DND-41 (cell line): ENCODE measurements at regions not wholly inside any gene's neighbourhood (a gene's known extent, or its start where the extent isn't known, plus 50 kb on each side); places are given as distances from the start of the nearest gene placed in this dataset.

Source experiments
- EZH2 ChIP-seq: IDR thresholded peaks from 3 replicates; pipeline ENCODE4 v1.6.1; 2012; ENCODE audit warnings: borderline replicate concordance, low read depth, mild to moderate bottlenecking, moderate library complexity, low read length, inconsistent platforms; ENCODE audit not compliant: severe bottlenecking
- TF ChIP-seq, protein P1 (sequence below): IDR thresholded peaks from 2 replicates; pipeline ENCODE4 v1.5.1; 2012; ENCODE audit warnings: borderline replicate concordance, low read length, moderate library complexity, mild to moderate bottlenecking; ENCODE audit not compliant: poor library complexity, severe bottlenecking; ENCODE audit errors: extremely low read depth

DNA sequence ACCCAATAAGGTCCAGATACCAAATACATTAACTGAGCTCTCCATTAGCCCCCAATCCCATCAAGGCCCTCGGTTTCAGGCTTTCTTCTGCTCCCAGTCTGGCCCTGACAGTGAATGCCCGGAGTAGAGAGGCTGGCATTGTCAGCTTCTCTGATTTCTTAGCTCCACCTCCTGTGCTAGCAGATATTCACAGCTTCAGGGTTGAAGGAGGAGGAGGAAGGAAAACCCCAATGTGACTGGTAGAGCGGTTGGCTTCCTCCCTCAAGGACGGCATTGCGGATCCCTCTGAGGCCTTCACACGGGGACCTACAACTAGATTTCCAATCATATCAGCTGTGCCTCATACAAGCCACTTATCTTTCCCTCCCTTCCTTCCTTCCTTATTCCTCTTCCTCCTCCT lies 164.1 kb upstream of the SYNDIG1 start:
- TF ChIP-seq, protein P1, sequence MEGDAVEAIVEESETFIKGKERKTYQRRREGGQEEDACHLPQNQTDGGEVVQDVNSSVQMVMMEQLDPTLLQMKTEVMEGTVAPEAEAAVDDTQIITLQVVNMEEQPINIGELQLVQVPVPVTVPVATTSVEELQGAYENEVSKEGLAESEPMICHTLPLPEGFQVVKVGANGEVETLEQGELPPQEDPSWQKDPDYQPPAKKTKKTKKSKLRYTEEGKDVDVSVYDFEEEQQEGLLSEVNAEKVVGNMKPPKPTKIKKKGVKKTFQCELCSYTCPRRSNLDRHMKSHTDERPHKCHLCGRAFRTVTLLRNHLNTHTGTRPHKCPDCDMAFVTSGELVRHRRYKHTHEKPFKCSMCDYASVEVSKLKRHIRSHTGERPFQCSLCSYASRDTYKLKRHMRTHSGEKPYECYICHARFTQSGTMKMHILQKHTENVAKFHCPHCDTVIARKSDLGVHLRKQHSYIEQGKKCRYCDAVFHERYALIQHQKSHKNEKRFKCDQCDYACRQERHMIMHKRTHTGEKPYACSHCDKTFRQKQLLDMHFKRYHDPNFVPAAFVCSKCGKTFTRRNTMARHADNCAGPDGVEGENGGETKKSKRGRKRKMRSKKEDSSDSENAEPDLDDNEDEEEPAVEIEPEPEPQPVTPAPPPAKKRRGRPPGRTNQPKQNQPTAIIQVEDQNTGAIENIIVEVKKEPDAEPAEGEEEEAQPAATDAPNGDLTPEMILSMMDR = no peak
- no peak for TF ChIP-seq EZH2
